Gastroesophageal sphincter (tissue), 4 donors: ENCODE measurements at regions not wholly inside any gene's neighbourhood (a gene's known extent, or its start where the extent isn't known, plus 50 kb on each side); places are given as distances from the start of the nearest gene placed in this dataset.
A peak's percentile ranks its signal among the peaks of the same experiment; 100 is the strongest.

ENCODE experiments used
- ATAC-seq: fragments of 150-250 bp; one replicate; pipeline ENCODE4 v1.9.1; 2016; ENCODE audit warnings: mild to moderate bottlenecking, moderate library complexity
- H3K27ac ChIP-seq, 4 donors: fragments of 200-600 bp; sonication (generic) in 3 of 4; 1 replicate in 3 of 4; 2 replicates in 1 of 4; pipeline ENCODE4 v1.5.1; 2016 to 2019
- H3K27me3 ChIP-seq: fragments of 200-600 bp; sonication (generic); one replicate; pipeline ENCODE4 v1.5.1; 2019
- H3K36me3 ChIP-seq, 2 donors: fragments of 200-600 bp; sonication (generic); one replicate each; pipeline ENCODE4 v1.5.1; 2019; ENCODE audit warnings: control low read depth in 1 of 2
- H3K4me1 ChIP-seq, 3 donors: fragments of 200-600 bp; sonication (generic); 1 replicate in 2 of 3; 2 replicates in 1 of 3; pipeline ENCODE4 v1.5.1; 2016 to 2019; ENCODE audit warnings: control low read depth in 2 of 3
- H3K4me3 ChIP-seq, 2 donors: fragments of 200-600 bp; sonication (generic); one replicate each; pipeline ENCODE4 v1.5.1; 2019; ENCODE audit warnings: mild to moderate bottlenecking in 1 of 2, moderate library complexity in 1 of 2
- H3K9me3 ChIP-seq, 3 donors: fragments of 200-600 bp; sonication (generic); one replicate each; pipeline ENCODE4 v1.5.1; 2017 to 2019; ENCODE audit warnings: control low read depth in 2 of 3
- EP300 ChIP-seq: sonication (generic); formaldehyde crosslinking; IDR thresholded peaks from one replicate; pipeline ENCODE4 v1.6.1; 2017; ENCODE audit warnings: antibody characterized with exemption, mild to moderate bottlenecking
- POLR2A ChIP-seq, 2 donors: fragments of 450-650 bp; IDR thresholded peaks; one replicate each; pipeline ENCODE4 v1.6.1; 2017; ENCODE audit warnings: antibody characterized with exemption in 2 of 2, mild to moderate bottlenecking in 2 of 2, moderate library complexity in 1 of 2
- POLR2AphosphoS5 ChIP-seq: sonication (generic); formaldehyde crosslinking; IDR thresholded peaks from one replicate; pipeline ENCODE4 v1.6.1; 2017; ENCODE audit warnings: antibody characterized with exemption
- WGBS, 2 donors: methylation state at CpG; one replicate each; pipeline ENCODE4 v1.1.5; 2018; ENCODE audit warnings: low coverage in 1 of 2; 5-methylcytosine and 5-hydroxymethylcytosine counted together
- TF ChIP-seq, protein P1 (sequence below), 4 experiments: fragments of 200-600 bp in 2 of 4; fragments of 450-650 bp in 2 of 4; sonication (generic) in 1 of 4; IDR thresholded peaks; one replicate each; pipeline ENCODE4 v1.5.1; 2017 to 2019; ENCODE audit warnings: antibody characterized with exemption in 4 of 4, mild to moderate bottlenecking in 2 of 4, moderate library complexity in 2 of 4

DNA sequence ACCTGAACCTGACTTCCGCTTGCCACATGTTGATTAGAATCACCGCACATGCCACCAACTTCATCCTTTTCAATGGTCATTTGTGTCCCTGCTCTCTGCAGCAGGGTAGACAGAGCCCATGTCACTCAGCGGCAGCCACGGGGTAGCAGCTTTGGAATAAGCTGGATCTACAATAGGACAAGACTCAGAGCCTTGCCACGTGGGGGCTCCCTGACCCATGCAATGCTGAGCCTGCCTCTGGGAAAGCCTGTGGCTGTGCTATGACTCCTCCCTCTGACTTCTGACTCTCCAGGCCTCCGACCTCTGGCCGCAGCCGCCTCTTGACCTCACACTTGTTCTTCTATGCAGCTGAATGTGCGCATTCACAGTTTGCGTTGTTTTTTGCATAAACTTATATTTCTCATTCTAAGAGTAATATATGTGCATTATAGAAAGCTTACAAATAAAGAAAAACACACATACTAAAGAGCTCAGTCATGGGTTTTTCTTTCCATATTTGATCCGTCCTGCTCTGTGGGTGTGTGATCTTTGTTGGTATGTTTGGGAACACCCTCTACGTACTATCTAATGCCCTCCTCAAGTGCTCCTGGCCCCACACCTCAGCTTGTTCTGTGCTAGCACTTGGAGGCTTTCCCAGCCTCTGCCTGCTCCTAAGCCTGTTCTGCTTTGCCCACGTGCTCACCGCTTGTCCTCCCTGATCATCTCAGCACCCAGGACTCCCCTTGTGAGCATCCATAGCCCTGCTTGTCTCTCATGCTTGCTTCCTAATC is 198.0 kb upstream of the MKI67 start:
- no peak for TF ChIP-seq POLR2AphosphoS5
- TF ChIP-seq POLR2A (IDR thresholded peaks at IDR 0.05): no peak
- TF ChIP-seq, protein P1, sequence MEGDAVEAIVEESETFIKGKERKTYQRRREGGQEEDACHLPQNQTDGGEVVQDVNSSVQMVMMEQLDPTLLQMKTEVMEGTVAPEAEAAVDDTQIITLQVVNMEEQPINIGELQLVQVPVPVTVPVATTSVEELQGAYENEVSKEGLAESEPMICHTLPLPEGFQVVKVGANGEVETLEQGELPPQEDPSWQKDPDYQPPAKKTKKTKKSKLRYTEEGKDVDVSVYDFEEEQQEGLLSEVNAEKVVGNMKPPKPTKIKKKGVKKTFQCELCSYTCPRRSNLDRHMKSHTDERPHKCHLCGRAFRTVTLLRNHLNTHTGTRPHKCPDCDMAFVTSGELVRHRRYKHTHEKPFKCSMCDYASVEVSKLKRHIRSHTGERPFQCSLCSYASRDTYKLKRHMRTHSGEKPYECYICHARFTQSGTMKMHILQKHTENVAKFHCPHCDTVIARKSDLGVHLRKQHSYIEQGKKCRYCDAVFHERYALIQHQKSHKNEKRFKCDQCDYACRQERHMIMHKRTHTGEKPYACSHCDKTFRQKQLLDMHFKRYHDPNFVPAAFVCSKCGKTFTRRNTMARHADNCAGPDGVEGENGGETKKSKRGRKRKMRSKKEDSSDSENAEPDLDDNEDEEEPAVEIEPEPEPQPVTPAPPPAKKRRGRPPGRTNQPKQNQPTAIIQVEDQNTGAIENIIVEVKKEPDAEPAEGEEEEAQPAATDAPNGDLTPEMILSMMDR (IDR thresholded peaks at IDR 0.05): peak in 1 of 4 experiments; percentile 19
- no peak for TF ChIP-seq EP300
- ATAC-seq: no peak
- Histone ChIP-seq H3K36me3 (no peaks in the 10 kb centered on the region), H3K4me3 (no peak overlapping the region), H3K27ac (no peak overlapping the region), H3K9me3 (peaks cover 0 to 14% (median 0%) of the 10 kb centered on the region in 3 donors), H3K27me3 (peaks cover 34% of the 10 kb centered on the region), H3K4me1 (no peaks in the 10 kb centered on the region)
- WGBS, 2 donors: 32 to 39% methylated on average over 9 to 11 of the region's 14 CpGs

DNA sequence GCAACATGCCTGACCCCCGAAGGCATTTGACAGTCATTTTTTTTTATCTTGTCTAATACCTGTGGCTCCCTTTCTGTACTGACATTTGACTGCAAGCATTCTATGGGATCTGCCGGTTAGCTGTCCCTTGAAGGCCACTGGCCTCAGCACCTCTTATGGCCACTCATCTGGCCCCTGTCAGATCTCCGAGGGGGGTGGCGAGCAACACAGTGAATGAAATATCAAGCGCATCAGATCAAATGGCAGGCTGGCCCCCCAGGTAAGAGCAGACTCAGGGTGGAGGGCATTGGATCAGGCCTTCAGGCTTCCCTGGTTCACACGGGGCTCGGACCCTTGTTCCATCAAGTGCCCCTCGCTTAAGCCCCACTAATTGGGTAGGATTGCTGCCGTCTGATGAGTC is 199.6 kb upstream of the MKI67 start:
- H3K9me3 ChIP-seq: peaks cover 0 to 14% (median 0%) of the 10 kb centered on the region in 3 donors
- TF ChIP-seq POLR2A (IDR thresholded peaks at IDR 0.05) (no peak), EP300 (no peak), POLR2AphosphoS5 (no peak)
- TF ChIP-seq, protein P1 (IDR thresholded peaks at IDR 0.05): no peak
- no peak overlapping the region for H3K27ac ChIP-seq
- no peak overlapping the region for H3K4me3 ChIP-seq
- H3K4me1 ChIP-seq: no peaks in the 10 kb centered on the region
- 73 to 93% methylated on average over 1 to 3 of the region's 9 CpGs for WGBS, 2 donors
- H3K27me3 ChIP-seq: peaks cover 34% of the 10 kb centered on the region
- H3K36me3 ChIP-seq: no peaks in the 10 kb centered on the region
- no peak for ATAC-seq

DNA sequence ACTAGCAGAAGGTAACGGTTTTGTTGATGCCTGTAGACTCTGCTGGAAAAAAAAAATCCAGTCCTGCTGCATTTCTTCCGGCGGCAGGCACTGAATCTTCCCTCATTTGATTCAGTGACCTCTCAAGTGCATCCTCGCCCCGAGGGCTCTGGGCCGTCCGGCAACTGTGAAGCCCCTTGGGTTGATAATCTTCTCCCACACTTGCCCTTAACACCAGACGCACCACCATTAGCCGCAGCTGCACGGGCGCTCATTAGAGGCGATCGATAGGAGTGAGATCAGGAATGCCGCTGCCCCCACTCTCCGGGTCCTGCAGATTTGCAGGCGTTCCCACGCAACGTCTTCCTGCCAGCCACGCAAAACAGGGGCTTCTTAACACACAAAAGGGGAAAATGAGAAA is 200.0 kb upstream of the MKI67 start:
- no peak overlapping the region for H3K27ac ChIP-seq
- 86 to 100% methylated on average over 1 to 4 of the region's 19 CpGs for WGBS, 2 donors
- H3K27me3 ChIP-seq: peaks cover 34% of the 10 kb centered on the region
- no peaks in the 10 kb centered on the region for H3K4me1 ChIP-seq
- H3K9me3 ChIP-seq: peaks cover 0 to 14% (median 0%) of the 10 kb centered on the region in 3 donors
- H3K4me3 ChIP-seq: no peak overlapping the region
- H3K36me3 ChIP-seq: no peaks in the 10 kb centered on the region
- TF ChIP-seq POLR2AphosphoS5 (no peak), EP300 (no peak), POLR2A (IDR thresholded peaks at IDR 0.05) (no peak)
- TF ChIP-seq, protein P1 (IDR thresholded peaks at IDR 0.05): no peak
- no peak for ATAC-seq

DNA sequence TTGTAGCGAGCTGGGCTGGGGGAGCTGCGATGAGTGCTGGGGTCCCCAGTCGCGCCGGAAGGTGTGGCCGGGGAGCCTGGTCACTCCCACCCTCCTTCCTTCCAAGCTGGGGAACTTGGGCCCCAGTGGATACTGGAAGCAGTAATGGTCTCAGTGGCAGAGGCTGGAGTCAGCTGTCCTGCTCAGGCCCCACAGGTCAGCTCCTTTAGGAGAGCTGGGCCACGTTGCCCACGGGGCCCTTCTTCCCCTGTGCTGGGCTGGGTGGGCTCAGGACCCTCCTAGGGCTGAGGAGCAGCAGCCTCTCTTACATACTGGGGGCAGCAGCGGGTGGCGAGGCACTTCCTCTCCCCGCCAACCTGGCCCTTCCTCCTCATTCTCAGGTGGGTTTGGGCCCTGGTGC is 200.6 kb upstream of the MKI67 start:
- Histone ChIP-seq H3K27ac (no peak overlapping the region), H3K9me3 (peaks cover 0 to 14% (median 0%) of the 10 kb centered on the region in 3 donors), H3K4me3 (no peak overlapping the region), H3K36me3 (no peaks in the 10 kb centered on the region), H3K27me3 (peaks cover 34% of the 10 kb centered on the region), H3K4me1 (no peaks in the 10 kb centered on the region)
- 100% methylated on average over 6 of the region's 11 CpGs; no CpG with 5 or more reads in 1 of the 2 donors for WGBS, 2 donors
- no peak for ATAC-seq
- TF ChIP-seq, protein P1 (IDR thresholded peaks at IDR 0.05): no peak
- TF ChIP-seq EP300 (no peak), POLR2AphosphoS5 (no peak), POLR2A (IDR thresholded peaks at IDR 0.05) (no peak)

DNA sequence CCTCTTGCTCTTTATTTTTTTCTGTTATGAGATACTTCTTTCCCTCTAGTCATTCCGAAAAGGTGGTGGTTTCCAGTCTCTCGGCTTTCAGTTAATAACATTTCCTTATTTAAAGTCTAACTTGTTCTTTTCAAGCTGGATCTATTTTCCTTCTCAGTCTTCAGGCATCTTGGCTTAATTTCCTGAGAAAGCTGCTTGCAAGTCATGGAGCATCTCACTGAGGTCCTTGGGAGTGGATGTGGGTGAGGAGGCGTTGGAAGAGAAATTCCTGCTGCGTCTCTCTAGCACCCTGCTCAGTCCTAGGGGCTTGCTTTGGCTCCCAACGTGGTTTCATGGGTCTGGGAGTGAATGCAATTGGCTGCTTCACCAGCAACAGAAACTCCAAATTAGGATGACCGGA is 210.2 kb upstream of the MKI67 start:
- Histone ChIP-seq H3K27ac (no peak overlapping the region), H3K27me3 (peaks cover 10% of the 10 kb centered on the region), H3K36me3 (no peaks in the 10 kb centered on the region), H3K4me3 (no peak overlapping the region), H3K4me1 (no peaks in the 10 kb centered on the region), H3K9me3 (peaks cover 0 to 8% (median 0%) of the 10 kb centered on the region in 3 donors)
- 54 to 66% methylated on average over 3 to 4 of the region's 6 CpGs for WGBS, 2 donors
- TF ChIP-seq, protein P1 (IDR thresholded peaks at IDR 0.05): no peak
- TF ChIP-seq EP300: no peak
- no peak for TF ChIP-seq POLR2A (IDR thresholded peaks at IDR 0.05)
- no peak for TF ChIP-seq POLR2AphosphoS5
- no peak for ATAC-seq
